ENCODE measurements at regions not wholly inside any gene's neighbourhood (a gene's known extent, or its start where the extent isn't known, plus 50 kb on each side); places are given as distances from the start of the nearest gene placed in this dataset.
A peak's percentile ranks its signal among the peaks of the same experiment; 100 is the strongest.

DNA sequence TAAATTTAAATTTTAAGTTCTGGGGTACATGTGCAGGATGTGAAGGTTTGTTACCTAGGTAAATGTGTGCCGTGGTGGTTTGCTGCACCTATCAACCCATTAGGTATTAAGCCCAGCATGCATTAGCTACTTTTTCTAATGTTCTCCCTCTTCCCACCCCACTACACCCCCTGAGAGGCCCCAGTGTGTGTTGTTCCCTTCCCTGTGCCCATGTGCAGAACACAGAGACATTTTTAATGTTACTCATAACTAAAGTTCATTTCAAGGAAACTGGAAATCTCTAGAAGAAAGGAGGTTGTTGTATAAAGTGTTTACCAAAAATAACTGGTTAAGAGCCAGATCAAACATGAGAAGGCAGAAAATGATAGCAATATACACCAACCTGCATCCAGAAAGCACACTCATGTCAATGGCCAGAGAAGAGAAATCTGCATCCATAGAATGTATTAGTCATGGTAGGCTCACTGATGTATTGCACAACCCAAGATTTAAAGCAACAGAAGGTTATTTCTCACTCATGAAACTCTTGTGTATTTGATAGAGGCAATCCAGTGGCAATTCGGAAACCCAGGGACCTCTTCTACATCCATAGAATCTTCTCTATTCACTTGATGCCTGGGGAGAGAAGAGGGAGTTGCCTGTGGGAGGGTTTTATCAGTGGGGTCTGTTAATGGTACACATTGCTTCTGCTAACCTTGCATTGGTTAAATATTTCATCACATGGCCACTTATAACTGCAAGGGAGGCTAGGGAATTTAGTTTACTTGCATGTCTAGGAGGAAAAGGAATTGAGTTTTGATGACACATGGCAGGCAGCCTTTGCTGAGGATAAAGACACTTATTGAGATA lies 321.9 kb upstream of the RASGRP1 start:
- TF ChIP-seq CTCF (IDR thresholded peaks at IDR 0.05; ENCODE audit: control insufficient read depth, insufficient read depth, low read depth, low read length, missing control alignments): no peak
- DNase-seq (ENCODE audit: low read depth): peak; percentile 59

GRCh38 chr15:38888701-38889221 lies 324.1 kb upstream of the RASGRP1 start:
- DNase-seq (ENCODE audit: low read depth): no peak
- H3K4me3 ChIP-seq (ENCODE audit: control insufficient read depth, low read depth, low read length): no peak overlapping the region
- no peak for TF ChIP-seq CTCF (IDR thresholded peaks at IDR 0.05; ENCODE audit: control insufficient read depth, insufficient read depth, low read depth, low read length, missing control alignments)

More for the DNA sequence above, 321.9 kb upstream of the RASGRP1 start:
- peak overlapping the region; percentile 28 for H3K4me3 ChIP-seq (ENCODE audit: control insufficient read depth, low read depth, low read length)

- TF ChIP-seq CTCF (IDR thresholded peaks at IDR 0.05; ENCODE audit: control insufficient read depth, insufficient read depth, low read depth, low read length, missing control alignments): no peak
- H3K4me3 ChIP-seq (ENCODE audit: control insufficient read depth, low read depth, low read length): no peak overlapping the region
Observed at GRCh38 chr15:38890194-38890593, 325.6 kb upstream of the RASGRP1 start.

GRCh38 chr15:38893925-38894242 lies 329.3 kb upstream of the RASGRP1 start:
- no peak for DNase-seq (ENCODE audit: low read depth)
- TF ChIP-seq CTCF (IDR thresholded peaks at IDR 0.05; ENCODE audit: control insufficient read depth, insufficient read depth, low read depth, low read length, missing control alignments): no peak
- no peak overlapping the region for H3K4me3 ChIP-seq (ENCODE audit: control insufficient read depth, low read depth, low read length)

More at GRCh38 chr15:38890194-38890593, 325.6 kb upstream of the RASGRP1 start:
- no peak for DNase-seq (ENCODE audit: low read depth)

GRCh38 chr15:38894243-38894948 lies 329.8 kb upstream of the RASGRP1 start:
- DNase-seq (ENCODE audit: low read depth): peak; percentile 96
- TF ChIP-seq CTCF (IDR thresholded peaks at IDR 0.05; ENCODE audit: control insufficient read depth, insufficient read depth, low read depth, low read length, missing control alignments): no peak
- H3K4me3 ChIP-seq (ENCODE audit: control insufficient read depth, low read depth, low read length): no peak overlapping the region

DNA sequence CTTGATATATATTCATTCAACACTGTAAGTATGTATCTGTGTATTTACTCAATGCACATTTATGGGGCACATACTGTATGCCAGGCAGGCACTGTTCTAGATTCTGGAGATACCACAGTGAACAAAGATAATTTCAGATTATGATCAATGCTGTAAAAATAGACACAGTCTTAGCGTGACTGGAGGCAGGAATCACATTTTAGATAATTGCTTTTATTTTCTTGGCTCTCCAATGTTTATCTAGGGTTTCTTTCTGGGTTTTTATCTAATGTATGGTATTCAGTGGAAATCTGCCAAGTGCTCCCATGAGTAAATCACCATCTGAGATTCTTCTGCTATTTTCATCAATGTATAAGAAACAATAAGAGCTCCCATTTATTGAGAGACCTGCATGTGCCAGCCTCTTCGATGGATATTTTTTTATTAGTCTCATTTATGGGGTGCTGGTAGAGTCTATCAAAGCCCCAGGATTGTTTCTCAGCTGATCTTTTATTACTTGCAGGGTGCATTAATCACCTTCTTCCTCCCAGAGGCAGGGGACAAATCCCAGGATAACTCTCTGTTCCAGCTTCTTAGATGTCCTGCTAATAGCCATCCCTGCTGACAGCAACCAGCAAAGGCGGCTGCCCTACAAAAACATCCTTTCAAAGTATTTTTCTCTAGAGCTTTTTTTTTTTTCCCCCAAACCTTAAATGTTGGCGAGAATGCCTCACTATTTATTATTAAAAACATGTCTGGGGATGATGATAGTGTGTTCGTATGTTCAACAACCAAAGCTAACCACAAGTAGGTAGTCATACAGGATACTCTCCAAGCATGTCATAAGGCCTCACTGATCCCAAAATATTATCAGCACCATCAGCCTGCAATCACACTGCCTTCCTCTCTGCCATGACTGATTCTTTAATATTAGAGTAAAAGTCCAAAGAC lies 331.0 kb upstream of the RASGRP1 start:
- DNase-seq (ENCODE audit: low read depth): peak; percentile 79
- H3K4me3 ChIP-seq (ENCODE audit: control insufficient read depth, low read depth, low read length): no peak overlapping the region
- TF ChIP-seq CTCF (IDR thresholded peaks at IDR 0.05; ENCODE audit: control insufficient read depth, insufficient read depth, low read depth, low read length, missing control alignments): no peak

Measured in AG09309 (cell line).